ENCODE measurements at regions not wholly inside any gene's neighbourhood (a gene's known extent, or its start where the extent isn't known, plus 50 kb on each side); places are given as distances from the start of the nearest gene placed in this dataset.
"Not testable (repeated sequence)": the region's sequence is repeated elsewhere in the genome, so short reads cannot be mapped to it uniquely, and the experiment has no call there.

- H3K9me3 Mint-ChIP-seq, result no peaks in the 10 kb centered on the region
- H3K27me3 Mint-ChIP-seq, result no peaks in the 10 kb centered on the region
- H3K27ac Mint-ChIP-seq, result no peak overlapping the region
- no peak overlapping the region for H3K4me3 Mint-ChIP-seq
- no peaks in the 10 kb centered on the region for H3K4me1 Mint-ChIP-seq
- H3K36me3 Mint-ChIP-seq, result no peaks in the 10 kb centered on the region
- ATAC-seq, result no peak
Observed at GRCh38 chr9:81080900-81081299, 608.4 kb downstream of the TLE1 start.

GRCh38 chr9:81080185-81080584 is 609.2 kb downstream of the TLE1 start:
- Mint-ChIP-seq H3K36me3 (no peaks in the 10 kb centered on the region), H3K9me3 (no peaks in the 10 kb centered on the region)
- no peak for ATAC-seq

GRCh38 chr9:81079055-81079454 is 610.3 kb downstream of the TLE1 start:
- H3K4me3 Mint-ChIP-seq, result no peak overlapping the region
- H3K36me3 Mint-ChIP-seq, result no peaks in the 10 kb centered on the region
- no peaks in the 10 kb centered on the region for H3K27me3 Mint-ChIP-seq
- H3K27ac Mint-ChIP-seq, result no peak overlapping the region
- H3K4me1 Mint-ChIP-seq, result no peaks in the 10 kb centered on the region
- no peaks in the 10 kb centered on the region for H3K9me3 Mint-ChIP-seq
- no peak for ATAC-seq

More at GRCh38 chr9:81080185-81080584, 609.2 kb downstream of the TLE1 start:
- Mint-ChIP-seq H3K27ac (no peak overlapping the region), H3K27me3 (no peaks in the 10 kb centered on the region), H3K4me1 (no peaks in the 10 kb centered on the region), H3K4me3 (no peak overlapping the region)

GRCh38 chr9:81078555-81078954 is 610.8 kb downstream of the TLE1 start:
- Mint-ChIP-seq H3K27ac (no peak overlapping the region), H3K36me3 (no peaks in the 10 kb centered on the region), H3K4me1 (no peaks in the 10 kb centered on the region), H3K4me3 (no peak overlapping the region), H3K9me3 (no peaks in the 10 kb centered on the region), H3K27me3 (no peaks in the 10 kb centered on the region)
- no peak for ATAC-seq

- Mint-ChIP-seq H3K4me3 (no peak overlapping the region), H3K27ac (no peak overlapping the region), H3K36me3 (no peaks in the 10 kb centered on the region), H3K4me1 (no peaks in the 10 kb centered on the region), H3K27me3 (no peaks in the 10 kb centered on the region), H3K9me3 (no peaks in the 10 kb centered on the region)
- no peak for ATAC-seq
Observed at GRCh38 chr9:81077572-81077971, 611.8 kb downstream of the TLE1 start.

- no peak overlapping the region for H3K27ac Mint-ChIP-seq
- H3K9me3 Mint-ChIP-seq, result no peaks in the 10 kb centered on the region
- no peak overlapping the region for H3K4me3 Mint-ChIP-seq
- H3K27me3 Mint-ChIP-seq, result no peaks in the 10 kb centered on the region
- H3K4me1 Mint-ChIP-seq, result no peaks in the 10 kb centered on the region
- H3K36me3 Mint-ChIP-seq, result no peaks in the 10 kb centered on the region
- ATAC-seq, result no peak
Observed at GRCh38 chr9:81076131-81076530, 613.2 kb downstream of the TLE1 start.

GRCh38 chr9:81074221-81074620 is 615.1 kb downstream of the TLE1 start:
- ATAC-seq, result no peak
- no peak overlapping the region for H3K4me3 Mint-ChIP-seq
- no peaks in the 10 kb centered on the region for H3K4me1 Mint-ChIP-seq
- no peaks in the 10 kb centered on the region for H3K36me3 Mint-ChIP-seq
- no peak overlapping the region for H3K27ac Mint-ChIP-seq
- H3K9me3 Mint-ChIP-seq, result no peaks in the 10 kb centered on the region
- H3K27me3 Mint-ChIP-seq, result no peaks in the 10 kb centered on the region

GRCh38 chr9:81073821-81074220 is 615.5 kb downstream of the TLE1 start:
- Mint-ChIP-seq H3K36me3 (no peaks in the 10 kb centered on the region), H3K4me1 (no peaks in the 10 kb centered on the region), H3K27me3 (no peaks in the 10 kb centered on the region), H3K4me3 (no peak overlapping the region), H3K9me3 (no peaks in the 10 kb centered on the region), H3K27ac (no peak overlapping the region)
- ATAC-seq, result no peak

GRCh38 chr9:81072758-81073157 is 616.6 kb downstream of the TLE1 start:
- Mint-ChIP-seq H3K9me3 (no peaks in the 10 kb centered on the region), H3K27ac (no peak overlapping the region), H3K36me3 (no peaks in the 10 kb centered on the region), H3K4me1 (no peaks in the 10 kb centered on the region), H3K27me3 (no peaks in the 10 kb centered on the region), H3K4me3 (no peak overlapping the region)
- no peak for ATAC-seq

GRCh38 chr9:81071108-81071507 is 618.2 kb downstream of the TLE1 start:
- no peaks in the 10 kb centered on the region for H3K4me1 Mint-ChIP-seq
- ATAC-seq, result no peak

GRCh38 chr9:81070689-81071088 is 618.7 kb downstream of the TLE1 start:
- ATAC-seq, result no peak
- Mint-ChIP-seq H3K4me3 (no peak overlapping the region), H3K4me1 (no peaks in the 10 kb centered on the region), H3K27ac (no peak overlapping the region), H3K27me3 (no peaks in the 10 kb centered on the region), H3K36me3 (no peaks in the 10 kb centered on the region), H3K9me3 (peaks cover 3% of the 10 kb centered on the region)

More at GRCh38 chr9:81071108-81071507, 618.2 kb downstream of the TLE1 start:
- Mint-ChIP-seq H3K36me3 (no peaks in the 10 kb centered on the region), H3K9me3 (peaks cover under 1% of the 10 kb centered on the region), H3K4me3 (no peak overlapping the region), H3K27me3 (no peaks in the 10 kb centered on the region), H3K27ac (no peak overlapping the region)

- H3K4me1 Mint-ChIP-seq, result no peaks in the 10 kb centered on the region
- H3K4me3 Mint-ChIP-seq, result no peak overlapping the region
- H3K36me3 Mint-ChIP-seq, result no peaks in the 10 kb centered on the region
- H3K27ac Mint-ChIP-seq, result no peak overlapping the region
- peaks cover 3% of the 10 kb centered on the region for H3K9me3 Mint-ChIP-seq
- no peak for ATAC-seq
- H3K27me3 Mint-ChIP-seq, result no peaks in the 10 kb centered on the region
Observed at GRCh38 chr9:81069923-81070322, 619.4 kb downstream of the TLE1 start.

GRCh38 chr9:81069038-81069795 is 620.1 kb downstream of the TLE1 start:
- Mint-ChIP-seq H3K4me3 (no peak overlapping the region), H3K27me3 (no peaks in the 10 kb centered on the region), H3K36me3 (no peaks in the 10 kb centered on the region), H3K4me1 (no peaks in the 10 kb centered on the region), H3K27ac (no peak overlapping the region), H3K9me3 (peaks cover 3% of the 10 kb centered on the region)
- ATAC-seq, result no peak

GRCh38 chr9:81062995-81063394 is 626.4 kb downstream of the TLE1 start:
- peaks cover 16% of the 10 kb centered on the region for H3K9me3 Mint-ChIP-seq
- H3K4me3 Mint-ChIP-seq, H3K36me3 Mint-ChIP-seq, H3K4me1 Mint-ChIP-seq, ATAC-seq, H3K27ac Mint-ChIP-seq, H3K27me3 Mint-ChIP-seq: not testable (repeated sequence)

GRCh38 chr9:81058782-81059181 is 630.6 kb downstream of the TLE1 start:
- H3K27me3 Mint-ChIP-seq, result no peaks in the 10 kb centered on the region

GRCh38 chr9:81053298-81054025 is 635.9 kb downstream of the TLE1 start:
- Mint-ChIP-seq H3K4me1 (no peaks in the 10 kb centered on the region), H3K27me3 (no peaks in the 10 kb centered on the region), H3K9me3 (peaks cover 3% of the 10 kb centered on the region), H3K27ac (no peak overlapping the region), H3K4me3 (no peak overlapping the region), H3K36me3 (no peaks in the 10 kb centered on the region)
- ATAC-seq, result no peak

More at GRCh38 chr9:81058782-81059181, 630.6 kb downstream of the TLE1 start:
- Mint-ChIP-seq H3K4me1 (no peaks in the 10 kb centered on the region), H3K9me3 (peaks cover 11% of the 10 kb centered on the region), H3K27ac (no peak overlapping the region), H3K36me3 (no peaks in the 10 kb centered on the region), H3K4me3 (no peak overlapping the region)
- ATAC-seq, result no peak
